Kidney tubule cell (primary cell): ENCODE measurements at regions not wholly inside any gene's neighbourhood (a gene's known extent, or its start where the extent isn't known, plus 50 kb on each side); places are given as distances from the start of the nearest gene placed in this dataset.
A peak's percentile ranks its signal among the peaks of the same experiment; 100 is the strongest.

Experiments used
- DNase-seq: peaks from one replicate; pipeline ENCODE4 v3.0.0-alpha.2; 2018; ENCODE audit warnings: low spot score

- no peak for DNase-seq
These were observed 373.1 kb upstream of the GNPDA2 start for GRCh38 chr4:45099471-45099870.

- no peak for DNase-seq
These were observed 368.3 kb upstream of the GNPDA2 start for GRCh38 chr4:45094684-45095083.

GRCh38 chr4:45082101-45082500 is 355.7 kb upstream of the GNPDA2 start:
- DNase-seq: no peak

- DNase-seq: no peak
These were observed 353.3 kb upstream of the GNPDA2 start for GRCh38 chr4:45079616-45080015.

GRCh38 chr4:45078201-45078600 is 351.8 kb upstream of the GNPDA2 start:
- DNase-seq: no peak

GRCh38 chr4:45072981-45073380 is 346.6 kb upstream of the GNPDA2 start:
- no peak for DNase-seq

GRCh38 chr4:45064741-45065140 is 338.4 kb upstream of the GNPDA2 start:
- DNase-seq: no peak

GRCh38 chr4:45063696-45064095 is 337.3 kb upstream of the GNPDA2 start:
- DNase-seq: no peak

GRCh38 chr4:45062935-45063545 is 336.7 kb upstream of the GNPDA2 start:
- no peak for DNase-seq

- DNase-seq: no peak
These were observed 317.6 kb upstream of the GNPDA2 start for GRCh38 chr4:45043911-45044310.

GRCh38 chr4:45036677-45037076 is 310.3 kb upstream of the GNPDA2 start:
- DNase-seq: peak; percentile 30

- DNase-seq: no peak
These were observed 307.5 kb upstream of the GNPDA2 start for GRCh38 chr4:45033676-45034419.

GRCh38 chr4:45030059-45030458 is 303.7 kb upstream of the GNPDA2 start:
- no peak for DNase-seq

GRCh38 chr4:45007508-45007907 is 281.2 kb upstream of the GNPDA2 start:
- DNase-seq: no peak

GRCh38 chr4:45006078-45006477 is 279.7 kb upstream of the GNPDA2 start:
- DNase-seq: no peak

- DNase-seq: peak; percentile 29
These were observed 278.6 kb upstream of the GNPDA2 start for GRCh38 chr4:45004847-45005565.

- no peak for DNase-seq
These were observed 278.0 kb upstream of the GNPDA2 start for GRCh38 chr4:45004326-45004725.

GRCh38 chr4:44996276-44996845 is 270.0 kb upstream of the GNPDA2 start:
- DNase-seq: no peak

GRCh38 chr4:44988011-44988410 is 261.7 kb upstream of the GNPDA2 start:
- DNase-seq: no peak

GRCh38 chr4:44985938-44986337 is 259.6 kb upstream of the GNPDA2 start:
- no peak for DNase-seq

GRCh38 chr4:44985152-44985551 is 258.8 kb upstream of the GNPDA2 start:
- no peak for DNase-seq

GRCh38 chr4:44984083-44984482 is 257.7 kb upstream of the GNPDA2 start:
- no peak for DNase-seq

- DNase-seq: no peak
These were observed 256.7 kb upstream of the GNPDA2 start for GRCh38 chr4:44983083-44983482.
